Prostate gland (tissue), 2 donors: ENCODE measurements at regions not wholly inside any gene's neighbourhood (a gene's known extent, or its start where the extent isn't known, plus 50 kb on each side); places are given as distances from the start of the nearest gene placed in this dataset.

Experiments
- DNase-seq: peaks from one replicate; pipeline ENCODE4 v3.0.0-alpha.2; 2019; ENCODE audit warnings: low spot score
- H3K27ac ChIP-seq, 2 donors: fragments of 200-600 bp; sonication (generic); 2 replicates each; pipeline ENCODE4 v1.5.1; 2017 to 2019
- H3K27me3 ChIP-seq: fragments of 200-600 bp; sonication (generic); replicated peaks from 2 replicates; pipeline ENCODE4 v1.5.1; 2019; ENCODE audit not compliant: insufficient read depth
- H3K36me3 ChIP-seq, 2 donors: fragments of 200-600 bp; sonication (generic); 1 replicate in 1 of 2; 2 replicates in 1 of 2; pipeline versions ENCODE4 v1.5.1 to v1.8.1; 2017 to 2019
- H3K4me1 ChIP-seq: fragments of 200-600 bp; sonication (generic); replicated peaks from 2 replicates; pipeline ENCODE4 v1.5.1; 2019
- H3K4me3 ChIP-seq, 2 donors: fragments of 200-600 bp; sonication (generic); 2 replicates each; pipeline ENCODE4 v1.5.1; 2017 to 2019
- H3K9me3 ChIP-seq: fragments of 200-600 bp; sonication (generic); 2 replicates; pipeline ENCODE4 v1.5.1; 2017
- POLR2A ChIP-seq: fragments of 450-650 bp; IDR thresholded peaks from one replicate; pipeline ENCODE4 v1.6.1; 2016; ENCODE audit warnings: antibody characterized with exemption, mild to moderate bottlenecking
- POLR2AphosphoS5 ChIP-seq: sonication (generic); formaldehyde crosslinking; IDR thresholded peaks from one replicate; pipeline ENCODE4 v1.6.1; 2017; ENCODE audit warnings: antibody characterized with exemption
- WGBS: methylation state at CpG from one replicate; pipeline ENCODE4 v1.1.5; 2018; 5-methylcytosine and 5-hydroxymethylcytosine counted together
- intact Hi-C: fragments of 100-400 bp; cut with DNase I; formaldehyde crosslinking; loops from one replicate; pipeline ENCODE4 v1.14.2; 2022
- TF ChIP-seq, protein P1 (sequence below), 4 experiments: fragments of 200-600 bp in 2 of 4; fragments of 450-650 bp in 2 of 4; sonication (generic) in 2 of 4; IDR thresholded peaks; 1 replicate in 3 of 4; 2 replicates in 1 of 4; pipeline ENCODE4 v1.5.1; 2016 to 2019; ENCODE audit warnings: antibody characterized with exemption in 4 of 4, mild to moderate bottlenecking in 2 of 4, moderate library complexity in 2 of 4

GRCh38 chr4:179196511-179196910 is 1754.3 kb upstream of the AGA start:
- Histone ChIP-seq H3K27ac (no peak overlapping the region), H3K36me3 (no peaks in the 10 kb centered on the region), H3K9me3 (no peaks in the 10 kb centered on the region), H3K4me1 (no peaks in the 10 kb centered on the region), H3K27me3 (no peaks in the 10 kb centered on the region), H3K4me3 (no peak overlapping the region)
- TF ChIP-seq, protein P1, sequence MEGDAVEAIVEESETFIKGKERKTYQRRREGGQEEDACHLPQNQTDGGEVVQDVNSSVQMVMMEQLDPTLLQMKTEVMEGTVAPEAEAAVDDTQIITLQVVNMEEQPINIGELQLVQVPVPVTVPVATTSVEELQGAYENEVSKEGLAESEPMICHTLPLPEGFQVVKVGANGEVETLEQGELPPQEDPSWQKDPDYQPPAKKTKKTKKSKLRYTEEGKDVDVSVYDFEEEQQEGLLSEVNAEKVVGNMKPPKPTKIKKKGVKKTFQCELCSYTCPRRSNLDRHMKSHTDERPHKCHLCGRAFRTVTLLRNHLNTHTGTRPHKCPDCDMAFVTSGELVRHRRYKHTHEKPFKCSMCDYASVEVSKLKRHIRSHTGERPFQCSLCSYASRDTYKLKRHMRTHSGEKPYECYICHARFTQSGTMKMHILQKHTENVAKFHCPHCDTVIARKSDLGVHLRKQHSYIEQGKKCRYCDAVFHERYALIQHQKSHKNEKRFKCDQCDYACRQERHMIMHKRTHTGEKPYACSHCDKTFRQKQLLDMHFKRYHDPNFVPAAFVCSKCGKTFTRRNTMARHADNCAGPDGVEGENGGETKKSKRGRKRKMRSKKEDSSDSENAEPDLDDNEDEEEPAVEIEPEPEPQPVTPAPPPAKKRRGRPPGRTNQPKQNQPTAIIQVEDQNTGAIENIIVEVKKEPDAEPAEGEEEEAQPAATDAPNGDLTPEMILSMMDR (IDR thresholded peaks at IDR 0.05), result no peak
- TF ChIP-seq POLR2AphosphoS5 (no peak), POLR2A (no peak)
- 46% methylated on average over 4 of the region's 4 CpGs for WGBS
- intact Hi-C loops, result no loop called here
- no peak for DNase-seq

GRCh38 chr4:179200681-179201080 is 1758.4 kb upstream of the AGA start:
- DNase-seq, result no peak
- WGBS, result 83% methylated on average over 7 of the region's 7 CpGs
- no peaks in the 10 kb centered on the region for H3K9me3 ChIP-seq
- no peaks in the 10 kb centered on the region for H3K36me3 ChIP-seq
- TF ChIP-seq POLR2A (no peak), POLR2AphosphoS5 (no peak)
- TF ChIP-seq, protein P1 (IDR thresholded peaks at IDR 0.05), result no peak
- H3K4me3 ChIP-seq, result no peak overlapping the region
- H3K4me1 ChIP-seq, result no peaks in the 10 kb centered on the region
- H3K27ac ChIP-seq, result no peak overlapping the region
- H3K27me3 ChIP-seq, result no peaks in the 10 kb centered on the region
- intact Hi-C loops, result no loop called here

DNA sequence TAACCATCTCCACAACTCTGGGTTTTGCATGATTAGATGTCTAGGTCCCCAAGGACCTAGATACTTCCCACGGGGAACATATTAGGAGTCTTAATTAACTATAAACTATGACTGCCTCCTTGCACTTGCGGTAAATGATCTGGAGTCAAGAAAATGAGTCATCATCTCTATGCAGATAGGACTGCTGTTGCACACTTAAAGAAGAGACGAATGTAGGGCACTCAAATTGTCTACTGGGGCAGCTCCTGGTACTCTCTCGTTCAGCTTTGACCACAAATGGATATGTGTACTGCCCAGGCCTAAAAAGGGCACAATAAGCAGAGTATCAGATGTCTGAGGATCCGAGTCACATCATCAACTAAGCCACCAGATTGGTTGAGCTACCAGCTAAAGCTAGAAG is 1783.4 kb upstream of the AGA start:
- Histone ChIP-seq H3K27me3 (no peaks in the 10 kb centered on the region), H3K27ac (no peak overlapping the region), H3K9me3 (no peaks in the 10 kb centered on the region), H3K36me3 (no peaks in the 10 kb centered on the region), H3K4me3 (no peak overlapping the region), H3K4me1 (no peaks in the 10 kb centered on the region)
- no peak for DNase-seq
- 88% methylated on average over 5 of the region's 5 CpGs for WGBS
- TF ChIP-seq, protein P1 (IDR thresholded peaks at IDR 0.05), result no peak
- TF ChIP-seq POLR2A (no peak), POLR2AphosphoS5 (no peak)
- intact Hi-C loops, result no loop called here

GRCh38 chr4:179248821-179249220 is 1806.6 kb upstream of the AGA start:
- H3K27ac ChIP-seq, result no peak overlapping the region
- no peaks in the 10 kb centered on the region for H3K36me3 ChIP-seq
- no peak overlapping the region for H3K4me3 ChIP-seq
- DNase-seq, result no peak
- no peaks in the 10 kb centered on the region for H3K27me3 ChIP-seq
- H3K4me1 ChIP-seq, result no peaks in the 10 kb centered on the region
- 63% methylated on average over 1 of the region's 1 CpG for WGBS
- H3K9me3 ChIP-seq, result no peaks in the 10 kb centered on the region
- intact Hi-C loops, result no loop called here
- no peak for TF ChIP-seq POLR2A
- TF ChIP-seq, protein P1 (IDR thresholded peaks at IDR 0.05), result no peak
- TF ChIP-seq POLR2AphosphoS5, result no peak

- Histone ChIP-seq H3K4me1 (no peaks in the 10 kb centered on the region), H3K4me3 (no peak overlapping the region), H3K36me3 (no peaks in the 10 kb centered on the region), H3K9me3 (no peaks in the 10 kb centered on the region), H3K27ac (no peak overlapping the region), H3K27me3 (no peaks in the 10 kb centered on the region)
- DNase-seq, result no peak
- whole genome bisulfite sequencing, result 84% methylated on average over 2 of the region's 2 CpGs
- intact Hi-C loops, result no loop called here
- TF ChIP-seq, protein P1 (IDR thresholded peaks at IDR 0.05), result no peak
- TF ChIP-seq POLR2AphosphoS5, result no peak
- TF ChIP-seq POLR2A, result no peak
These were observed 1826.6 kb upstream of the AGA start for GRCh38 chr4:179268791-179269190.
